Activated B cell treated with CpG ODN at 0.5 μM for 24 hours (primary cell): ENCODE measurements at regions not wholly inside any gene's neighbourhood (a gene's known extent, or its start where the extent isn't known, plus 50 kb on each side); places are given as distances from the start of the nearest gene placed in this dataset.

Experiments
- ATAC-seq: fragments of 200-7000 bp; cut with Tn5 transposase; one replicate; pipeline ENCODE4 v1.10.0; 2021; ENCODE audit warnings: low read depth, mild to moderate bottlenecking, moderate library complexity
- CTCF ChIA-PET: fragments of 350-600 bp; sonication (Branson Sonifier 250); formaldehyde crosslinking; loops from one replicate; lab custom pipeline; 2021; ENCODE audit warnings: antibody characterized with exemption; lab: Charles Lee
- POLR2A ChIA-PET: fragments of 350-600 bp; sonication (Branson Sonifier 250); formaldehyde crosslinking; loops from one replicate; lab custom pipeline; 2021; ENCODE audit warnings: antibody characterized with exemption; lab: Charles Lee
- DNase-seq: peaks from one replicate; pipeline ENCODE4 v3.0.0; 2022
- H3K27ac Mint-ChIP-seq: one replicate; pipeline ENCODE4 v1.8.0; 2020; ENCODE audit warnings: mixed read lengths
- H3K27me3 Mint-ChIP-seq: one replicate; pipeline ENCODE4 v1.8.0; 2021; ENCODE audit warnings: mixed read lengths
- H3K36me3 Mint-ChIP-seq: one replicate; pipeline ENCODE4 v1.8.0; 2021; ENCODE audit warnings: low read depth, mixed read lengths
- H3K4me1 Mint-ChIP-seq: one replicate; pipeline ENCODE4 v1.8.0; 2021; ENCODE audit warnings: mixed read lengths
- H3K4me3 Mint-ChIP-seq: one replicate; pipeline ENCODE4 v1.8.0; 2020; ENCODE audit warnings: mild to moderate bottlenecking, mixed read lengths
- H3K9me3 Mint-ChIP-seq: one replicate; pipeline ENCODE4 v1.8.0; 2020; ENCODE audit warnings: mixed read lengths
- CTCF ChIP-seq: fragments of 200-600 bp; IDR thresholded peaks from one replicate; pipeline ENCODE4 v1.8.0; 2022; ENCODE audit warnings: antibody characterized with exemption, mild to moderate bottlenecking
- intact Hi-C: fragments of 100-400 bp; cut with micrococcal nuclease; formaldehyde crosslinking; loops from one replicate; pipeline ENCODE4 v1.15.1; 2024

GRCh38 chr4:170162416-170162815, 72.7 kb upstream of the AADAT start:
- H3K4me3 Mint-ChIP-seq, result no peak overlapping the region
- no peak for TF ChIP-seq CTCF
- peaks cover 2% of the 10 kb centered on the region for H3K27me3 Mint-ChIP-seq
- no peaks in the 10 kb centered on the region for H3K9me3 Mint-ChIP-seq
- intact Hi-C loops, result no loop called here
- no peaks in the 10 kb centered on the region for H3K36me3 Mint-ChIP-seq
- ChIA-PET CTCF (no interaction called here), POLR2A (no interaction called here)
- H3K4me1 Mint-ChIP-seq, result no peaks in the 10 kb centered on the region
- H3K27ac Mint-ChIP-seq, result no peak overlapping the region
- no peak for ATAC-seq
- no peak for DNase-seq

GRCh38 chr4:170157670-170158069, 67.9 kb upstream of the AADAT start:
- intact Hi-C loops, result no loop called here
- Mint-ChIP-seq H3K4me3 (no peak overlapping the region), H3K36me3 (no peaks in the 10 kb centered on the region), H3K27me3 (peaks cover 6% of the 10 kb centered on the region), H3K27ac (no peak overlapping the region), H3K4me1 (no peaks in the 10 kb centered on the region), H3K9me3 (peaks cover 7% of the 10 kb centered on the region)
- DNase-seq, result no peak
- ChIA-PET CTCF (no interaction called here), POLR2A (no interaction called here)
- ATAC-seq, result no peak
- no peak for TF ChIP-seq CTCF

GRCh38 chr4:170145120-170145519, 55.4 kb upstream of the AADAT start:
- no peak overlapping the region for H3K4me3 Mint-ChIP-seq
- intact Hi-C loops, result no loop called here
- no peak for TF ChIP-seq CTCF
- DNase-seq (no peak), ATAC-seq (no peak)
- CTCF ChIA-PET, result no interaction called here
- POLR2A ChIA-PET, result no interaction called here
- H3K4me1 Mint-ChIP-seq, result no peaks in the 10 kb centered on the region
- no peaks in the 10 kb centered on the region for H3K9me3 Mint-ChIP-seq
- H3K27ac Mint-ChIP-seq, result no peak overlapping the region
- no peaks in the 10 kb centered on the region for H3K36me3 Mint-ChIP-seq
- no peaks in the 10 kb centered on the region for H3K27me3 Mint-ChIP-seq

- intact Hi-C loops, result loop anchor here (2.0 kb wide), 1 partner anchor 1895 kb away; no protein-coding TSS in a partner anchor
These were observed 50.0 kb upstream of the AADAT start for GRCh38 chr4:170139764-170140163.

More at GRCh38 chr4:170139764-170140163, 50.0 kb upstream of the AADAT start:
- no peak for TF ChIP-seq CTCF
- Mint-ChIP-seq H3K27me3 (peaks cover 2% of the 10 kb centered on the region), H3K4me3 (no peak overlapping the region), H3K9me3 (no peaks in the 10 kb centered on the region), H3K4me1 (no peaks in the 10 kb centered on the region), H3K27ac (no peak overlapping the region), H3K36me3 (no peaks in the 10 kb centered on the region)
- ChIA-PET POLR2A (no interaction called here), CTCF (interaction anchor here (0.7 kb wide), 1 partner anchor 13 kb away, joined by 3 read pairs; no protein-coding TSS in a partner anchor)
- DNase-seq (no peak), ATAC-seq (no peak)
